Stimulated activated CD8-positive, alpha-beta memory T cell treated with anti-CD3 and anti-CD28 coated beads, Interleukin-7, amount 100 ng/mL, for 1 hour (primary cell): ENCODE measurements at regions not wholly inside any gene's neighbourhood (a gene's known extent, or its start where the extent isn't known, plus 50 kb on each side); places are given as distances from the start of the nearest gene placed in this dataset.
"Not testable (repeated sequence)": the region's sequence is repeated elsewhere in the genome, so short reads cannot be mapped to it uniquely, and the experiment has no call there.

Source experiments
- DNase-seq, 2 donors: peaks; one replicate each; pipeline ENCODE4 v3.0.0-alpha.2; 2020; ENCODE audit warnings: low read depth in 2 of 2

GRCh38 chr5:36390640-36391039, 88.9 kb upstream of the RANBP3L start:
- DNase-seq: no peak

DNA sequence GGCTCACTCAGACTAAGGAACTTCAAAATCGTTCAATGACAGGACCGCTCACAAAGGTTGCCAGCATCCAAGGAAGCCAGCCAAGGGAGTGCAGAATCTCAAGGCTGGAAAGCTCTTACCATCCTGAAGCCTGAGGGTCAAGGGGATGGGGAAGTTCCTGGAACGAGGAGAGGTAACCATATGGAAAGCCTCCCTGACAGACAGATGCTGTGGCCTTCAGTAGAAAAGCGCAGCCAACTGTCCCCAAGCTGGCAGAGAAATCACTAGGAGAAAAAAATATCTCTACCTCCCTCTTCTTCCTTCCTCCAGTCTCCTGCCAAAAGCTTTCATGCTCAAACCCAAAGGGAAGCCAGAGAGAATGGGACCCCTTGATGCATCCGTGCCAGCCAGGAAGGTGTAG, 90.5 kb upstream of the RANBP3L start:
- DNase-seq: no peak

- no peak for DNase-seq
Measured at GRCh38 chr5:36392818-36393217, 91.1 kb upstream of the RANBP3L start.

- no peak for DNase-seq
Measured at GRCh38 chr5:36393656-36394428, 92.1 kb upstream of the RANBP3L start.

- no peak for DNase-seq
Measured at GRCh38 chr5:36395260-36395659, 93.6 kb upstream of the RANBP3L start.

DNA sequence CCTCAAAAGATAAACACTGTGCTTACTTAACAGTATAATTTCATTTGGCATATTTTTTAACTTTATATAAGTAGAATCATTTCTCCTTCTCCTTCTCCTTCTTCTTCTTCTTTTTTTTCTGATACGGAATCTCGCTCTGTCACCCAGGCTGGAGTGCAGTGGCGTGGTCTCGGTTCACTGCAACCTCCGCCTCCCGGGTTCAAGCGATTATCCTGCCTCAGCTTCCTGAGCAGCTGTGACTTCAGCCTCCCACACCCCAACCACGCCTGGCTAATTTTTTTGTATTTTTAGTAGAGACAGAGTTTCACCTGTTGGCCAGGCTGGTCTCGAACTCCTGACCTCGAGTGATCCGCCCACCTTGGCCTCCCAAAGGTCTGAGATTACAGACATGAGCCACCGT, 94.2 kb upstream of the RANBP3L start:
- DNase-seq: not testable (repeated sequence)

DNA sequence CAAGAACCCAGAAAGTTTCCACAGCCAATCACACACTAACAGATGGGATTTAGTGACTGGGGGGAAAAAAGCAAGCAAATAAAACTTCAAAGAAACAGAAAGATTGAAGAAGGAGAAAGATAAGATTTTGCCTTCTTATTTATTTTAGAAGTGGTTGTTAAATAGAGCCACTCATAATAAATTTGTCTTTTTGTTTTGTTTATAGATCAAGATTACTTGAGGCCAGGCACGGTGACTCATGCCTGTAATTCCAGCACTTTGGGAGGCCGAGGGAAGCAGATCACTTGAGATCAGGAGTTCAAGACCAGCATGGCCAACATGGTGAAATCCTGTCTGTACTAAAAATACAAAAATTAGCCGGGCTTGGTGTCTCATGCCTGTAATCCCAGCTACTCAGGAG, 94.9 kb upstream of the RANBP3L start:
- DNase-seq: no peak

DNA sequence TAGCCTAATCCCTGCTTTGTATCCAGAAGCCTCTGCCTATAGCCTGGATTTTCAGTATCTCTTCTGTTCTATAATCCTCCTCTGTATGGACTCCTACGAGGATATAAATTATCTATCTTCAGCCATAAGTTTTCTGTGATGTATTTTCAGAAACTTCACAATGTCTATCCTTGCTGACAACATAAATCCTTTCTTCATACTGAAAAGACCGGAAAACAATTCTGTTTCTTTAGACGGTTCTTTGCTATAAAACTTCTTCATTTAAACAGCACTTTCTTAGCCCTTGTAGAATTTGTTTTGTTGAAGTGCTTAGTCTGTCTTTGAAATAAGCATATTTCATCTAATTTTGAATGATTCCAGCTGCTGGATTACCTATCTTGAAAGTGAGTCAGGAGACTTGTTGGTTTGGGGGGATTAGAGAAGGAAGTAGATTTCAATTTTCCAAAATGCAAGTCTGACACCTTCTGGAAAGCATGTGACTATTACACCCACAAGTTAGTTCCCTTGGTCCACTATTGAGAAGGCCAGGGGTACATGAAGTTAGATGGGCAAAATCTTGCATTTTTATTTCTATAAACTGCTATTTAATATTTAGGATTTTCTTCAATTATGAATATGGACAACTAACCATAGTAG, 96.3 kb upstream of the RANBP3L start:
- DNase-seq: no peak

- DNase-seq: no peak
Measured at GRCh38 chr5:36402512-36402906, 100.8 kb upstream of the RANBP3L start.

- DNase-seq: no peak
Measured at GRCh38 chr5:36403632-36404311, 102.1 kb upstream of the RANBP3L start.

GRCh38 chr5:36406023-36406422, 104.3 kb upstream of the RANBP3L start:
- DNase-seq: no peak

GRCh38 chr5:36407396-36407795, 105.7 kb upstream of the RANBP3L start:
- no peak for DNase-seq

DNA sequence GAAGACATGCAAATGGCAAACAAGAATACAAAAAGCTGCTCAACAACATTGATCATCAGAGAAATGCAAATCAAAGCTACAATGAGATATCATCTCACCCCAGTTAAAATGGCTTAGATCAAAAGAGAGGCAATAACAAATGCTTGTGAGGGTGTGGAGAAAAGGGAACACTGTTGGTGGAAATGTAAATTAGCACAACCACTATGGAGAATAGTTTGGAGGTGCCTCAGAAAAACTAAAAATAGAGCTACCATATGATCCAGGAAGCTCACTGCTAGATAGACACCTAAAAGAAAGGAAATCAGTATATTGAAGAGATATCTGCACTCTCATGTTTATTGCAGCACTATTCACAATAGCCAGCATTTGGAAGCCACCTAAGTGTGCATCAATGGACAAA, 108.0 kb upstream of the RANBP3L start:
- not testable (repeated sequence) for DNase-seq

DNA sequence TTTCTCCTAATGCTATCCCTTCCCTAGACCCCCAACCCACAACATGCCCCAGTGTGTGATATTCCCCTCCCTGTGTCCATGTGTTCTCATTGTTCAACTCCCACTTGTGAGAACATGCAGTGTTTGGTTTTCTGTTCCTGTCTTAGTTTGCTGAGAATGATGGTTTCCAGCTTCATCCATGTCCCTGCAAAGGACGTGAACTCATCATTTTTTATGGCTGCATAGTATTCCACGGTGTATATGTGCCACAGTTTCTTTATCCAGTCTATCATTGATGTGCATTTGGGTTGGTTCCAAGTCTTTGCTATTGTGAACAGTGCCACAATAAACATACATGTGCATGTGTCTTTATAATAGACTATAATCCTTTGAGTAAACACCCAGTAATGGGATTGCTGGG, 109.0 kb upstream of the RANBP3L start:
- DNase-seq: not testable (repeated sequence)

- no peak for DNase-seq
Measured at GRCh38 chr5:36414869-36415282, 113.2 kb upstream of the RANBP3L start.

DNA sequence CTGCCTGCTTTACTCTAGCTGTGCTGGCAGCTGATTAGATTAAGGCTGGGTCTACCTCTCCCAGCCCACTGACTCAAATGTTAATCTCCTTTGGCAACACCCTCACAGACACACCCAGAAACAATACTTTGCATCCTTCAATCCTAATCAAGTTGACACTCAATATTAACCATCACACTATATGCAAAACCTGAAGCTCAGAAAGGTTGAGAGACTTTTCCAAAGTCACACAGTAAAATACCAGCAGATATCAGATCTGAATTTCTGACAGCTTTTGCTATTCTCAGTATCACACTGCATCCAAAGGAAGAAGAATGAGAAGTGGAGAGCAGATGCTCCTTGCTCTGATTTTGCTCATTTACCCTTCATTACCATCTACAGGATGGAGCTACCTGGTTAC, 114.9 kb upstream of the RANBP3L start:
- no peak for DNase-seq

- DNase-seq: no peak
Measured at GRCh38 chr5:36417221-36417620, 115.5 kb upstream of the RANBP3L start.

- no peak for DNase-seq
Measured at GRCh38 chr5:36417668-36418067, 116.0 kb upstream of the RANBP3L start.

DNA sequence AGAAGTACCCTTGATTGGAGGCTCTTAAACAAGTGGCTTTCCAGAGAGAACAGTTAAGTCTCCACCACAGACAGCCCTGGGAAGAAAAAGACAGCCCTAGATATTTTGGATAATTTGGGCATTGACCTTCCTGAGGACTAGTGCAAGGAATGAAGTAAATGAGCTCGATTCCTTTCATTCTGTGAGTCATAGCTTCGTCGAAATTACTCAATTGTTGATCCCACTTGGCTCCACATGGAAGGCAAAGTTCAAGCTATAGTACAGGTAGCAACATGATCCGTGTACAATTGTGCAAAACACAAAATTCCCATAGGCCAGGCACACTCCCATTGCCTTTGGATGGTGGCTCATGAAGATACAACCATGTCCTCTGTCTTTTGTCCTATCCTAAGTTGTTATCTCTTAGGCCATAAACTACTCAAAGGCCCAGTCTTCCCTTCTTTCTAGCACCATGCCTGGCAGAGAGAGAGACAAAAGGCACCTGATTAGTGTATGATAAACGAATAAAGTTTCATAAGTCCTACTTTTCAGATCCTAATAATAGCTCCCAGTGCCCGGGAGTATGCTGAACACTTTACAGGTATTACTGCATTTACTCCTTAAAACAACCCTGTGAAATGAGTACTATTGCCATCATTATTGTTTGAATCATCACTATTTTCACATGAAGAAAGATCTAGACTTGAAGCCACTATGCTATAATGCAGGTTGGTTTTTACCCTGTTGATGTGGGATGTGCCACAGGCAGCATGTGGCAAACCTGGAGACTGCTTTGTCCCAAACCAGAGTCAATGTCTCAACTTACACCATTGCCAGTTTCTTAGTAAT, 116.7 kb upstream of the RANBP3L start:
- no peak for DNase-seq

DNA sequence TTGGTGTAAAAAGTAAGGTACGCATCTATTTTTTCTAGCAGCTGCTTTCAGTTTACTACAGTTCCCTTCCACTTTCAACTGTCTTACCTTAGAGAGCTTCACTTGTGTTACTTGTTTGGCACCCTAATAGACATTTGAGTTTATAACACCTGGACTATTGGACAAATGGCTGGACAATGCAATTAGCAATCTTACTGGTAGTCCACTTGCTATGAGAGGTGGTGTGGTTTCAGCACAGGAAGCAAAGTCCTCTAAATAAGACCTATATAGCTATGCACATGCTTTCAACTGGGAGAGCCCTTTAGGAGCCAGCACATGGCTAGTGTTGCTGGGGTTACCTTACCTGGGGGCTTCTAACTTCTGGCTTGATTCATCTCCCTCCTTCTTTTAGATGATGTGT, 119.6 kb upstream of the RANBP3L start:
- no peak for DNase-seq

DNA sequence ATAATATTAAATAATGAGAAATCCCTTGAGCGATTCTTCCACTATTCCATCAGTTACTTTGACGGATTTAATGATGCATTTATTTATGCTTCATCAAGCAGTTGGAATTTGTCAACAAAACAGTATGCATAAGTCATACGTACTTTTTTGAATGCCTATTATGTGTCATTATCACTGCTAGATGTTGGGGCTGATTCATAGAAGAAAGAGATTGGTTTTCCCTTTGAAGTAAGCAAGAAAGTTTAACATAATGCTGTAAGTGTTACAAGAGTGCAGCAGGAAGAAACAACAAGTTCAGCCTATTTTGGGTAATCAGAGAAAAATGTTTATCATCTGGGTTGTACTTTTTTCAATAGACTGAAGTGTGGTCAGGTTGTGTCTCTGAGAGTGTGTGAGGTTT, 121.2 kb upstream of the RANBP3L start:
- no peak for DNase-seq
